IMR-90 (cell line): ENCODE measurements at regions not wholly inside any gene's neighbourhood (a gene's known extent, or its start where the extent isn't known, plus 50 kb on each side); places are given as distances from the start of the nearest gene placed in this dataset.

Experiments
- CEBPB ChIP-seq: IDR thresholded peaks from 2 replicates; pipeline ENCODE4 v1.6.1; 2012; ENCODE audit warnings: low read depth, low read length, improper control_type of control experiment
- CHD1 ChIP-seq: IDR thresholded peaks from 2 replicates; pipeline ENCODE4 v1.6.1; 2012; ENCODE audit warnings: low read depth, low read length, improper control_type of control experiment
- FOS ChIP-seq: fragments of 150-350 bp; IDR thresholded peaks from 2 replicates; pipeline ENCODE4 v1.6.1; 2016; ENCODE audit warnings: low read depth, low read length
- MAFK ChIP-seq: IDR thresholded peaks from 2 replicates; pipeline ENCODE4 v1.6.1; 2012; ENCODE audit warnings: low read depth, low read length, improper control_type of control experiment
- MXI1 ChIP-seq: IDR thresholded peaks from 2 replicates; pipeline ENCODE4 v1.6.1; 2012; ENCODE audit warnings: low read depth, mild to moderate bottlenecking, low read length, moderate library complexity, borderline replicate concordance
- NFE2L2 ChIP-seq: fragments of 150-350 bp; IDR thresholded peaks from 2 replicates; pipeline ENCODE4 v1.6.1; 2016; ENCODE audit warnings: low read depth, mild to moderate bottlenecking, low read length
- POLR2A ChIP-seq: IDR thresholded peaks from 2 replicates; pipeline ENCODE4 v1.6.1; 2012; ENCODE audit warnings: mild to moderate bottlenecking, low read depth, low read length
- RAD21 ChIP-seq: IDR thresholded peaks from 2 replicates; pipeline ENCODE4 v1.6.1; 2012; ENCODE audit warnings: low read length, improper control_type of control experiment
- RCOR1 ChIP-seq: IDR thresholded peaks from 2 replicates; pipeline ENCODE4 v1.6.1; 2012; ENCODE audit warnings: mild to moderate bottlenecking, low read length, improper control_type of control experiment; ENCODE audit not compliant: insufficient replicate concordance
- RFX5 ChIP-seq: IDR thresholded peaks from 2 replicates; pipeline ENCODE4 v1.8.0; 2012; ENCODE audit warnings: low read depth, mild to moderate bottlenecking, low read length, moderate library complexity
- SMC3 ChIP-seq: fragments of 150-350 bp; IDR thresholded peaks from 2 replicates; pipeline ENCODE4 v1.6.1; 2016; ENCODE audit warnings: low read depth, mild to moderate bottlenecking, antibody characterized with exemption, low read length, moderate library complexity
- TF ChIP-seq, protein P1 (sequence below): conservative IDR thresholded peaks from 2 replicates; pipeline ENCODE4 v1.5.1; 2012; ENCODE audit warnings: mild to moderate bottlenecking, low read depth, low read length, improper control_type of control experiment
- TF ChIP-seq, protein P2 (sequence below): fragments of 150-350 bp; IDR thresholded peaks from 2 replicates; pipeline ENCODE4 v1.6.1; 2016; ENCODE audit warnings: low read depth, mild to moderate bottlenecking, low read length, moderate library complexity, borderline replicate concordance
- TF ChIP-seq, protein P3 (sequence below): fragments of 150-350 bp; IDR thresholded peaks from 2 replicates; pipeline ENCODE4 v1.6.1; 2017; ENCODE audit warnings: mild to moderate bottlenecking, antibody characterized with exemption, low read length, low read depth

DNA sequence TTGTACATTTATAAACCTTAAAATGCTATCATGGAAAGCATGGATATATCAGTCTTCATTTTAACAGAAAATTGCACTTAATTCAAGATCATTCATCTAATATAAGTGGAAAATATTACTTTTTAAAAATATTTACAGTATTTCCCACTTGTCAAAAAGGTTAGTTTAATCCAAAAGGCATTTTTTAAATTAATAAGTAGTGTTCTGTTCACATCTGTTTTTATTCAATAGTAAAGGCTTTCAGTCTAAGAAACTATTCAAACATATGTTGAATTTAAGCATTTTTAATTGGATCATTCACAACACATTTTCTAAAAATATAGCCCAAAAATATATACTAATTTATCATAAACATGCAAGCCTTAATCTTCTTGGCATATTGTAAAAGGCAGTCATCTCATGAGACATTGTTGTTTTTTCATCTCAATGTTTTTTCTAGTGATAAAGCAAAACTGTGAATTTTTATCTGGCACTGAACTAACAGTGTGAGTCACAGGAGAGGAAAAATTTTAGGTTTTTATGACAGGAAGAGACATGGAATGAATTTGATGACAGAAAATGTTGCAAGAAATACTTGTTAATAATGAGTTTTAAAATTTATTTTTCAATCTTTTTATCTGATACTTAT lies 1642.5 kb upstream of the TMEFF2 start:
- TF ChIP-seq, protein P1, sequence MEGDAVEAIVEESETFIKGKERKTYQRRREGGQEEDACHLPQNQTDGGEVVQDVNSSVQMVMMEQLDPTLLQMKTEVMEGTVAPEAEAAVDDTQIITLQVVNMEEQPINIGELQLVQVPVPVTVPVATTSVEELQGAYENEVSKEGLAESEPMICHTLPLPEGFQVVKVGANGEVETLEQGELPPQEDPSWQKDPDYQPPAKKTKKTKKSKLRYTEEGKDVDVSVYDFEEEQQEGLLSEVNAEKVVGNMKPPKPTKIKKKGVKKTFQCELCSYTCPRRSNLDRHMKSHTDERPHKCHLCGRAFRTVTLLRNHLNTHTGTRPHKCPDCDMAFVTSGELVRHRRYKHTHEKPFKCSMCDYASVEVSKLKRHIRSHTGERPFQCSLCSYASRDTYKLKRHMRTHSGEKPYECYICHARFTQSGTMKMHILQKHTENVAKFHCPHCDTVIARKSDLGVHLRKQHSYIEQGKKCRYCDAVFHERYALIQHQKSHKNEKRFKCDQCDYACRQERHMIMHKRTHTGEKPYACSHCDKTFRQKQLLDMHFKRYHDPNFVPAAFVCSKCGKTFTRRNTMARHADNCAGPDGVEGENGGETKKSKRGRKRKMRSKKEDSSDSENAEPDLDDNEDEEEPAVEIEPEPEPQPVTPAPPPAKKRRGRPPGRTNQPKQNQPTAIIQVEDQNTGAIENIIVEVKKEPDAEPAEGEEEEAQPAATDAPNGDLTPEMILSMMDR: no peak
- TF ChIP-seq POLR2A (no peak), CEBPB (no peak), SMC3 (no peak), RCOR1 (no peak), RFX5 (no peak), MAFK (no peak), NFE2L2 (no peak), RAD21 (no peak), CHD1 (no peak), FOS (no peak), MXI1 (no peak)
- TF ChIP-seq, protein P2, sequence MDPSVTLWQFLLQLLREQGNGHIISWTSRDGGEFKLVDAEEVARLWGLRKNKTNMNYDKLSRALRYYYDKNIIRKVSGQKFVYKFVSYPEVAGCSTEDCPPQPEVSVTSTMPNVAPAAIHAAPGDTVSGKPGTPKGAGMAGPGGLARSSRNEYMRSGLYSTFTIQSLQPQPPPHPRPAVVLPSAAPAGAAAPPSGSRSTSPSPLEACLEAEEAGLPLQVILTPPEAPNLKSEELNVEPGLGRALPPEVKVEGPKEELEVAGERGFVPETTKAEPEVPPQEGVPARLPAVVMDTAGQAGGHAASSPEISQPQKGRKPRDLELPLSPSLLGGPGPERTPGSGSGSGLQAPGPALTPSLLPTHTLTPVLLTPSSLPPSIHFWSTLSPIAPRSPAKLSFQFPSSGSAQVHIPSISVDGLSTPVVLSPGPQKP: no peak
- TF ChIP-seq, protein P3, sequence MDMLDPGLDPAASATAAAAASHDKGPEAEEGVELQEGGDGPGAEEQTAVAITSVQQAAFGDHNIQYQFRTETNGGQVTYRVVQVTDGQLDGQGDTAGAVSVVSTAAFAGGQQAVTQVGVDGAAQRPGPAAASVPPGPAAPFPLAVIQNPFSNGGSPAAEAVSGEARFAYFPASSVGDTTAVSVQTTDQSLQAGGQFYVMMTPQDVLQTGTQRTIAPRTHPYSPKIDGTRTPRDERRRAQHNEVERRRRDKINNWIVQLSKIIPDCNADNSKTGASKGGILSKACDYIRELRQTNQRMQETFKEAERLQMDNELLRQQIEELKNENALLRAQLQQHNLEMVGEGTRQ: no peak
